Natural killer cell (primary cell): ENCODE measurements at regions not wholly inside any gene's neighbourhood (a gene's known extent, or its start where the extent isn't known, plus 50 kb on each side); places are given as distances from the start of the nearest gene placed in this dataset.

Experiments used
- ATAC-seq, 3 donors: fragments of 150-1000 bp in 2 of 3; fragments of 200-7000 bp in 1 of 3; cut with Tn5 transposase; 1 replicate in 1 of 3; 2 replicates in 2 of 3; pipeline ENCODE4 v1.10.0; 2021; ENCODE audit warnings: mild to moderate bottlenecking in 2 of 3, moderate library complexity in 2 of 3
- DNase-seq, 2 donors: peaks; one replicate each; pipeline versions ENCODE4 v3.0.0 to v3.0.0-alpha.2; 2013 to 2021; ENCODE audit warnings: mixed read lengths in 1 of 2
- H3K27ac ChIP-seq: one replicate; pipeline ENCODE4 v1.5.1; 2013; ENCODE audit warnings: mild to moderate bottlenecking, low read length
- H3K27me3 ChIP-seq: one replicate; pipeline ENCODE4 v1.6.1; 2013; ENCODE audit warnings: low read length; ENCODE audit not compliant: control insufficient read depth, insufficient read depth
- H3K36me3 ChIP-seq: one replicate; pipeline ENCODE4 v1.6.1; 2013; ENCODE audit warnings: low read length; ENCODE audit not compliant: control insufficient read depth, insufficient read depth
- H3K4me1 ChIP-seq: one replicate; pipeline ENCODE4 v1.6.1; 2013; ENCODE audit warnings: low read length; ENCODE audit not compliant: control insufficient read depth, insufficient read depth
- H3K4me3 ChIP-seq: one replicate; pipeline ENCODE4 v1.5.1; 2013; ENCODE audit warnings: low read length
- H3K9me3 ChIP-seq: one replicate; pipeline ENCODE4 v1.6.1; 2013; ENCODE audit warnings: low read length; ENCODE audit not compliant: control insufficient read depth, insufficient read depth
- H3K27ac Mint-ChIP-seq, 2 donors: one replicate each; pipeline ENCODE4 v1.8.0; 2022; ENCODE audit warnings: mild to moderate bottlenecking in 2 of 2, mixed read lengths in 2 of 2, moderate library complexity in 1 of 2
- H3K27me3 Mint-ChIP-seq, 2 donors: one replicate each; pipeline ENCODE4 v1.8.0; 2022; ENCODE audit warnings: low read depth in 2 of 2, mixed read lengths in 2 of 2
- H3K36me3 Mint-ChIP-seq: one replicate; pipeline ENCODE4 v1.8.0; 2022; ENCODE audit warnings: mixed read lengths
- H3K4me1 Mint-ChIP-seq, 2 donors: one replicate each; pipeline ENCODE4 v1.8.0; 2022; ENCODE audit warnings: mixed read lengths in 2 of 2
- H3K4me3 Mint-ChIP-seq: one replicate; pipeline ENCODE4 v1.8.0; 2022; ENCODE audit warnings: mild to moderate bottlenecking, moderate library complexity, mixed read lengths
- H3K9me3 Mint-ChIP-seq, 2 donors: one replicate each; pipeline ENCODE4 v1.8.0; 2022; ENCODE audit warnings: mixed read lengths in 2 of 2
- CTCF ChIP-seq: fragments of 200-600 bp; IDR thresholded peaks from one replicate; pipeline ENCODE4 v1.8.0; 2022; ENCODE audit warnings: antibody characterized with exemption
- WGBS: methylation state at CpG from one replicate; pipeline ENCODE4 v1.1.7; 2013; ENCODE audit warnings: missing lambda C conversion rate; ENCODE audit not compliant: insufficient coverage; 5-methylcytosine and 5-hydroxymethylcytosine counted together
- intact Hi-C: fragments of 100-400 bp; cut with micrococcal nuclease; formaldehyde crosslinking; loops from one replicate; pipeline ENCODE4 v1.14.2; 2022

DNA sequence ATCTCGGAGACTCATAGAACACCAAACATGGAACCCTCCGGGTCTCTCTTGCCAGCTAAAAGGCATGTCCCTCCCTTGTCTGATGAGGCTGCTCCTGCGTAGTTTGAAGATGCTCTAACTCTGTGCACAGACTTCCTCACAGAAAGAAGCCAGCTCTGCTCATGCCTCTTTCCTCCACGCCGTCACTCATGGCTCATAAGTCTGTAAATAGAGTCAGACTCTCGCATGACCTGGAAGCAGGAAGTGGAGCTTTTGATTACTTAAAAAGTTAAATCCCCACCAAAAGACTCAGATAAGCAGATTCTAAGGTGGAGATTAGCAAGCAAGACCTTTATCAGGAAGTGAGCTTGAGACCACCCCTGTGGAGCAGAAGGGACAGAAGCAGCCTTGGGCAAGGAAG lies 171.6 kb downstream of the TRIM33 start:
- Mint-ChIP-seq H3K36me3 (no peaks in the 10 kb centered on the region), H3K27ac (peak overlapping the region; percentile 89 to 91), H3K9me3 (peaks cover 0 to 4% of the 10 kb centered on the region in 2 donors), H3K27me3 (no peaks in the 10 kb centered on the region), H3K4me1 (peaks cover 90% of the 10 kb centered on the region in 2 donors), H3K4me3 (peak overlapping the region; percentile 47)
- ATAC-seq (no peak), DNase-seq (peak in 1 of 2 donors; percentile 37)
- 78% methylated on average over 6 of the region's 6 CpGs for WGBS
- intact Hi-C loops: no loop called here
- Histone ChIP-seq H3K27me3 (no peaks in the 10 kb centered on the region), H3K36me3 (no peaks in the 10 kb centered on the region), H3K27ac (peak overlapping the region; percentile 82), H3K9me3 (no peaks in the 10 kb centered on the region), H3K4me1 (peaks cover 83% of the 10 kb centered on the region), H3K4me3 (no peak overlapping the region)
- no peak for TF ChIP-seq CTCF

GRCh38 chr1:114338191-114338890 lies 172.7 kb downstream of the TRIM33 start:
- H3K27me3 Mint-ChIP-seq: no peaks in the 10 kb centered on the region
- DNase-seq (no peak), ATAC-seq (no peak)
- H3K27ac ChIP-seq: no peak overlapping the region
- peaks cover 77% of the 10 kb centered on the region for H3K4me1 ChIP-seq
- H3K36me3 ChIP-seq: no peaks in the 10 kb centered on the region
- H3K27me3 ChIP-seq: no peaks in the 10 kb centered on the region
- peaks cover 0 to 4% of the 10 kb centered on the region in 2 donors for H3K9me3 Mint-ChIP-seq
- H3K4me3 Mint-ChIP-seq: no peak overlapping the region
- no peak overlapping the region for H3K4me3 ChIP-seq
- no peaks in the 10 kb centered on the region for H3K9me3 ChIP-seq
- 94% methylated on average over 11 of the region's 11 CpGs for WGBS
- H3K4me1 Mint-ChIP-seq: peaks cover 96 to 97% of the 10 kb centered on the region in 2 donors
- H3K36me3 Mint-ChIP-seq: no peaks in the 10 kb centered on the region
- no peak for TF ChIP-seq CTCF
- intact Hi-C loops: no loop called here
- H3K27ac Mint-ChIP-seq: peak overlapping the region; percentile 57 to 62

GRCh38 chr1:114337417-114337816 lies 173.6 kb downstream of the TRIM33 start:
- H3K36me3 ChIP-seq: no peaks in the 10 kb centered on the region
- DNase-seq (no peak), ATAC-seq (no peak)
- intact Hi-C loops: no loop called here
- H3K27me3 ChIP-seq: no peaks in the 10 kb centered on the region
- no peaks in the 10 kb centered on the region for H3K9me3 ChIP-seq
- WGBS: 93% methylated on average over 4 of the region's 4 CpGs
- H3K27ac ChIP-seq: no peak overlapping the region
- H3K4me3 Mint-ChIP-seq: peak overlapping the region; percentile 21
- H3K4me1 Mint-ChIP-seq: peaks cover 96 to 99% of the 10 kb centered on the region in 2 donors
- no peaks in the 10 kb centered on the region for H3K36me3 Mint-ChIP-seq
- peaks cover 0 to 4% of the 10 kb centered on the region in 2 donors for H3K9me3 Mint-ChIP-seq
- no peak for TF ChIP-seq CTCF
- no peaks in the 10 kb centered on the region for H3K27me3 Mint-ChIP-seq
- no peak overlapping the region for H3K4me3 ChIP-seq
- peak overlapping the region in 1 of 2 donors; percentile 57 for H3K27ac Mint-ChIP-seq
- peaks cover 69% of the 10 kb centered on the region for H3K4me1 ChIP-seq

- Histone ChIP-seq H3K9me3 (no peaks in the 10 kb centered on the region), H3K36me3 (no peaks in the 10 kb centered on the region), H3K27ac (no peak overlapping the region), H3K27me3 (no peaks in the 10 kb centered on the region), H3K4me3 (no peak overlapping the region), H3K4me1 (peaks cover 69% of the 10 kb centered on the region)
- WGBS: 99% methylated on average over 2 of the region's 2 CpGs
- TF ChIP-seq CTCF: no peak
- Mint-ChIP-seq H3K27me3 (no peaks in the 10 kb centered on the region), H3K4me3 (no peak overlapping the region), H3K27ac (peak overlapping the region in 1 of 2 donors; percentile 84), H3K9me3 (peaks cover 0 to 4% of the 10 kb centered on the region in 2 donors), H3K36me3 (no peaks in the 10 kb centered on the region), H3K4me1 (peaks cover 96 to 99% of the 10 kb centered on the region in 2 donors)
- intact Hi-C loops: no loop called here
- ATAC-seq (no peak), DNase-seq (no peak)
These were observed 174.6 kb downstream of the TRIM33 start for GRCh38 chr1:114336360-114336759.
